ENCODE measurements at regions not wholly inside any gene's neighbourhood (a gene's known extent, or its start where the extent isn't known, plus 50 kb on each side); places are given as distances from the start of the nearest gene placed in this dataset.

GRCh38 chr6:81984599-81984998 lies 232.1 kb upstream of the TENT5A start:
- no peak for TF ChIP-seq EZH2 (IDR thresholded peaks at IDR 0.05; ENCODE audit: borderline replicate concordance, low read depth, low read length, severe bottlenecking)
- TF ChIP-seq, protein P1, sequence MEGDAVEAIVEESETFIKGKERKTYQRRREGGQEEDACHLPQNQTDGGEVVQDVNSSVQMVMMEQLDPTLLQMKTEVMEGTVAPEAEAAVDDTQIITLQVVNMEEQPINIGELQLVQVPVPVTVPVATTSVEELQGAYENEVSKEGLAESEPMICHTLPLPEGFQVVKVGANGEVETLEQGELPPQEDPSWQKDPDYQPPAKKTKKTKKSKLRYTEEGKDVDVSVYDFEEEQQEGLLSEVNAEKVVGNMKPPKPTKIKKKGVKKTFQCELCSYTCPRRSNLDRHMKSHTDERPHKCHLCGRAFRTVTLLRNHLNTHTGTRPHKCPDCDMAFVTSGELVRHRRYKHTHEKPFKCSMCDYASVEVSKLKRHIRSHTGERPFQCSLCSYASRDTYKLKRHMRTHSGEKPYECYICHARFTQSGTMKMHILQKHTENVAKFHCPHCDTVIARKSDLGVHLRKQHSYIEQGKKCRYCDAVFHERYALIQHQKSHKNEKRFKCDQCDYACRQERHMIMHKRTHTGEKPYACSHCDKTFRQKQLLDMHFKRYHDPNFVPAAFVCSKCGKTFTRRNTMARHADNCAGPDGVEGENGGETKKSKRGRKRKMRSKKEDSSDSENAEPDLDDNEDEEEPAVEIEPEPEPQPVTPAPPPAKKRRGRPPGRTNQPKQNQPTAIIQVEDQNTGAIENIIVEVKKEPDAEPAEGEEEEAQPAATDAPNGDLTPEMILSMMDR (IDR thresholded peaks at IDR 0.05; ENCODE audit: borderline replicate concordance, extremely low read depth, low read length, poor library complexity, severe bottlenecking) = no peak
- no peaks in the 10 kb centered on the region for H3K27me3 ChIP-seq (ENCODE audit: insufficient read depth, low read length, poor library complexity)
- DNase-seq = no peak
- H4K20me1 ChIP-seq (ENCODE audit: insufficient read depth, low read length) = no peaks in the 10 kb centered on the region
- ATAC-seq (ENCODE audit: insufficient read depth, low read depth) = no peak
- no peak overlapping the region for H3K4me3 ChIP-seq (ENCODE audit: low read depth in 1 of 2, low read length in 2 of 2)
- H3K79me2 ChIP-seq (ENCODE audit: insufficient read depth, low read length) = no peaks in the 10 kb centered on the region
- H3K36me3 ChIP-seq (ENCODE audit: insufficient read depth, low read length) = no peaks in the 10 kb centered on the region
- H3K27ac ChIP-seq (ENCODE audit: low read length) = no peak overlapping the region
- H3K9me3 ChIP-seq (ENCODE audit: insufficient read depth, low read length, severe bottlenecking) = peaks cover 2% of the 10 kb centered on the region
- no peaks in the 10 kb centered on the region for H3K4me1 ChIP-seq (ENCODE audit: insufficient read depth, low read length)
- H3K4me2 ChIP-seq (ENCODE audit: insufficient read depth, low read length) = no peak overlapping the region
- no peak overlapping the region for H3K9ac ChIP-seq (ENCODE audit: low read depth, low read length)
- no peak overlapping the region for H2AFZ ChIP-seq (ENCODE audit: low read depth, low read length)

GRCh38 chr6:81981812-81982211 lies 229.3 kb upstream of the TENT5A start:
- ATAC-seq (ENCODE audit: insufficient read depth, low read depth) (no peak), DNase-seq (no peak)
- Histone ChIP-seq H3K4me2 (ENCODE audit: insufficient read depth, low read length) (no peak overlapping the region), H3K27me3 (ENCODE audit: insufficient read depth, low read length, poor library complexity) (no peaks in the 10 kb centered on the region), H3K27ac (ENCODE audit: low read length) (no peak overlapping the region), H3K36me3 (ENCODE audit: insufficient read depth, low read length) (no peaks in the 10 kb centered on the region), H3K79me2 (ENCODE audit: insufficient read depth, low read length) (no peaks in the 10 kb centered on the region), H2AFZ (ENCODE audit: low read depth, low read length) (no peak overlapping the region), H3K9me3 (ENCODE audit: insufficient read depth, low read length, severe bottlenecking) (peaks cover 2% of the 10 kb centered on the region), H4K20me1 (ENCODE audit: insufficient read depth, low read length) (no peaks in the 10 kb centered on the region), H3K9ac (ENCODE audit: low read depth, low read length) (no peak overlapping the region), H3K4me1 (ENCODE audit: insufficient read depth, low read length) (no peaks in the 10 kb centered on the region), H3K4me3 (ENCODE audit: low read depth in 1 of 2, low read length in 2 of 2) (no peak overlapping the region)
- TF ChIP-seq, protein P1 (IDR thresholded peaks at IDR 0.05; ENCODE audit: borderline replicate concordance, extremely low read depth, low read length, poor library complexity, severe bottlenecking) = no peak
- no peak for TF ChIP-seq EZH2 (IDR thresholded peaks at IDR 0.05; ENCODE audit: borderline replicate concordance, low read depth, low read length, severe bottlenecking)

GRCh38 chr6:81979767-81980166 lies 227.3 kb upstream of the TENT5A start:
- Histone ChIP-seq H3K27me3 (ENCODE audit: insufficient read depth, low read length, poor library complexity) (no peaks in the 10 kb centered on the region), H3K9me3 (ENCODE audit: insufficient read depth, low read length, severe bottlenecking) (peaks cover 2% of the 10 kb centered on the region), H3K79me2 (ENCODE audit: insufficient read depth, low read length) (no peaks in the 10 kb centered on the region), H3K36me3 (ENCODE audit: insufficient read depth, low read length) (no peaks in the 10 kb centered on the region), H4K20me1 (ENCODE audit: insufficient read depth, low read length) (no peaks in the 10 kb centered on the region), H3K4me3 (ENCODE audit: low read depth in 1 of 2, low read length in 2 of 2) (no peak overlapping the region), H2AFZ (ENCODE audit: low read depth, low read length) (no peak overlapping the region), H3K27ac (ENCODE audit: low read length) (no peak overlapping the region), H3K4me2 (ENCODE audit: insufficient read depth, low read length) (no peak overlapping the region), H3K4me1 (ENCODE audit: insufficient read depth, low read length) (no peaks in the 10 kb centered on the region), H3K9ac (ENCODE audit: low read depth, low read length) (no peak overlapping the region)
- no peak for DNase-seq
- TF ChIP-seq EZH2 (IDR thresholded peaks at IDR 0.05; ENCODE audit: borderline replicate concordance, low read depth, low read length, severe bottlenecking) = no peak
- TF ChIP-seq, protein P1 (IDR thresholded peaks at IDR 0.05; ENCODE audit: borderline replicate concordance, extremely low read depth, low read length, poor library complexity, severe bottlenecking) = no peak
- ATAC-seq (ENCODE audit: insufficient read depth, low read depth) = no peak

- Histone ChIP-seq H3K27me3 (ENCODE audit: insufficient read depth, low read length, poor library complexity) (no peaks in the 10 kb centered on the region), H3K27ac (ENCODE audit: low read length) (no peak overlapping the region), H3K9me3 (ENCODE audit: insufficient read depth, low read length, severe bottlenecking) (peaks cover 2% of the 10 kb centered on the region), H4K20me1 (ENCODE audit: insufficient read depth, low read length) (no peaks in the 10 kb centered on the region), H3K4me2 (ENCODE audit: insufficient read depth, low read length) (no peak overlapping the region), H2AFZ (ENCODE audit: low read depth, low read length) (no peak overlapping the region), H3K9ac (ENCODE audit: low read depth, low read length) (no peak overlapping the region), H3K4me1 (ENCODE audit: insufficient read depth, low read length) (no peaks in the 10 kb centered on the region), H3K4me3 (ENCODE audit: low read depth in 1 of 2, low read length in 2 of 2) (no peak overlapping the region), H3K79me2 (ENCODE audit: insufficient read depth, low read length) (no peaks in the 10 kb centered on the region), H3K36me3 (ENCODE audit: insufficient read depth, low read length) (no peaks in the 10 kb centered on the region)
- TF ChIP-seq, protein P1 (IDR thresholded peaks at IDR 0.05; ENCODE audit: borderline replicate concordance, extremely low read depth, low read length, poor library complexity, severe bottlenecking) = no peak
- no peak for TF ChIP-seq EZH2 (IDR thresholded peaks at IDR 0.05; ENCODE audit: borderline replicate concordance, low read depth, low read length, severe bottlenecking)
- DNase-seq = no peak
- no peak for ATAC-seq (ENCODE audit: insufficient read depth, low read depth)
Measured at GRCh38 chr6:81979329-81979728, 226.8 kb upstream of the TENT5A start.

Measured in DND-41 (cell line).